Smooth muscle cell (in vitro differentiated cells): ENCODE measurements at regions not wholly inside any gene's neighbourhood (a gene's known extent, or its start where the extent isn't known, plus 50 kb on each side); places are given as distances from the start of the nearest gene placed in this dataset.

ENCODE experiments used
- DNase-seq: peaks from one replicate; lab custom pipeline; 2025; ENCODE audit not compliant: unreplicated experiment; lab: John Stamatoyannopoulos, UW
- H2AFZ ChIP-seq: fragments of 200-600 bp; sonication (generic); 2 replicates; pipeline ENCODE4 v1.6.0; 2016; ENCODE audit warnings: antibody characterized with exemption, low read depth, mild to moderate bottlenecking
- H3F3A ChIP-seq: fragments of 200-600 bp; sonication (generic); 2 replicates; pipeline ENCODE4 v1.6.0; 2017; ENCODE audit warnings: antibody characterized with exemption, low read depth
- H3K27ac ChIP-seq: fragments of 200-600 bp; sonication (generic); 2 replicates; pipeline ENCODE4 v1.5.1; 2016; ENCODE audit warnings: low read depth, mild to moderate bottlenecking
- H3K27me3 ChIP-seq: fragments of 200-600 bp; sonication (generic); 2 replicates; pipeline ENCODE4 v1.6.1; 2016; ENCODE audit warnings: low read depth, mild to moderate bottlenecking
- H3K36me3 ChIP-seq: fragments of 200-600 bp; sonication (generic); 2 replicates; pipeline ENCODE4 v1.5.1; 2016; ENCODE audit warnings: low read depth
- H3K4me1 ChIP-seq: fragments of 200-600 bp; sonication (generic); 2 replicates; pipeline ENCODE4 v1.5.1; 2016; ENCODE audit warnings: low read depth
- H3K4me2 ChIP-seq: fragments of 200-600 bp; sonication (generic); 2 replicates; pipeline ENCODE4 v1.6.0; 2016; ENCODE audit warnings: mild to moderate bottlenecking
- H3K4me3 ChIP-seq: fragments of 200-600 bp; sonication (generic); 2 replicates; pipeline ENCODE4 v1.5.1; 2016; ENCODE audit warnings: mild to moderate bottlenecking
- H3K79me2 ChIP-seq: fragments of 200-600 bp; sonication (generic); 2 replicates; pipeline ENCODE4 v1.6.0; 2016; ENCODE audit warnings: low read depth, mild to moderate bottlenecking
- H3K9ac ChIP-seq: fragments of 200-600 bp; sonication (generic); 2 replicates; pipeline ENCODE4 v1.6.0; 2016; ENCODE audit warnings: low read depth
- H3K9me3 ChIP-seq: fragments of 200-600 bp; sonication (generic); replicated peaks from 2 replicates; pipeline ENCODE4 v1.5.1; 2016; ENCODE audit warnings: low read depth
- H4K20me1 ChIP-seq: fragments of 200-600 bp; sonication (generic); 2 replicates; pipeline ENCODE4 v1.6.0; 2016; ENCODE audit warnings: low read depth
- CTCF ChIP-seq: fragments of 200-600 bp; sonication (generic); IDR thresholded peaks from 2 replicates; pipeline ENCODE4 v1.5.1; 2017; ENCODE audit warnings: borderline replicate concordance, mild to moderate bottlenecking, antibody characterized with exemption; ENCODE audit not compliant: insufficient read depth, poor library complexity, severe bottlenecking
- WGBS: methylation state at CpG from one replicate; pipeline ENCODE4 v1.1.7; 2016; ENCODE audit warnings: low lambda C conversion rate; 5-methylcytosine and 5-hydroxymethylcytosine counted together

- Histone ChIP-seq H3K79me2 (no peaks in the 10 kb centered on the region), H3K27ac (no peak overlapping the region), H3K9me3 (no peaks in the 10 kb centered on the region), H3K4me3 (no peak overlapping the region), H3K9ac (no peak overlapping the region), H3K4me2 (no peak overlapping the region), H3K27me3 (no peaks in the 10 kb centered on the region), H2AFZ (no peak overlapping the region), H4K20me1 (no peaks in the 10 kb centered on the region), H3F3A (no peaks in the 10 kb centered on the region), H3K4me1 (no peaks in the 10 kb centered on the region), H3K36me3 (no peaks in the 10 kb centered on the region)
- TF ChIP-seq CTCF, result no peak
- 92% methylated on average over 1 of the region's 1 CpG for WGBS
- DNase-seq, result no peak
These were observed 1452.3 kb downstream of the NCAM2 start for GRCh38 chr21:22450507-22450906.

DNA sequence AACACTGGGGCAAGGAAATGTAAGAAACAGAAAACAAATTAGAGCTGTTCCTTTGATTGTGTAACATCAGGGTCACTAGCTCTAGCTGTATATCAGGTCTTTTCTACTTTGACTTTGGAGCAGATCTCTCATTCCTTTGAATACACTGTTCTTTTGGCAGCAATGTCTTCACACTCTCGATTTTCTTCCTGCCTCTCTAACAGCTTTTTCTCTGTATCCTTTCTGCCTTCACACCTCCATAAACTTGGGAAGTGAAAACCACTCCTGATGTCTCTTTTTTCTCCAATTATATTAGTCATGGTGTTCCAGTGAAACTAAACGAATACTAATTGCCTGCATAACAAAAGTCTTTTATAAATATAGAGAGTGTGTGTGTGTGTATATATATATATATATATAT lies 1458.0 kb downstream of the NCAM2 start:
- Histone ChIP-seq H3K4me1 (no peaks in the 10 kb centered on the region), H3K27ac (no peak overlapping the region), H4K20me1 (no peaks in the 10 kb centered on the region), H3K9ac (no peak overlapping the region), H3K4me3 (no peak overlapping the region), H3F3A (no peaks in the 10 kb centered on the region), H3K79me2 (no peaks in the 10 kb centered on the region), H3K4me2 (no peak overlapping the region), H3K9me3 (no peaks in the 10 kb centered on the region), H3K27me3 (no peaks in the 10 kb centered on the region), H3K36me3 (no peaks in the 10 kb centered on the region), H2AFZ (no peak overlapping the region)
- DNase-seq, result no peak
- no peak for TF ChIP-seq CTCF
- 69% methylated on average over 2 of the region's 2 CpGs for WGBS

GRCh38 chr21:22468893-22469292 lies 1470.7 kb downstream of the NCAM2 start:
- TF ChIP-seq CTCF, result no peak
- 88% methylated on average over 1 of the region's 1 CpG for WGBS

GRCh38 chr21:22474403-22474802 lies 1476.2 kb downstream of the NCAM2 start:
- Histone ChIP-seq H3K9me3 (no peaks in the 10 kb centered on the region), H3K4me1 (no peaks in the 10 kb centered on the region), H3K27ac (no peak overlapping the region), H4K20me1 (no peaks in the 10 kb centered on the region), H3K27me3 (no peaks in the 10 kb centered on the region), H3K4me3 (no peak overlapping the region), H2AFZ (no peak overlapping the region), H3K9ac (no peak overlapping the region), H3K4me2 (no peak overlapping the region), H3K36me3 (no peaks in the 10 kb centered on the region), H3F3A (no peaks in the 10 kb centered on the region), H3K79me2 (no peaks in the 10 kb centered on the region)
- no peak for DNase-seq
- no peak for TF ChIP-seq CTCF
- WGBS, result 76% methylated on average over 1 of the region's 1 CpG

More at GRCh38 chr21:22468893-22469292, 1470.7 kb downstream of the NCAM2 start:
- Histone ChIP-seq H3K9ac (no peak overlapping the region), H3F3A (no peaks in the 10 kb centered on the region), H2AFZ (no peak overlapping the region), H3K4me3 (no peak overlapping the region), H3K9me3 (no peaks in the 10 kb centered on the region), H3K4me1 (no peaks in the 10 kb centered on the region), H4K20me1 (no peaks in the 10 kb centered on the region), H3K4me2 (no peak overlapping the region), H3K79me2 (no peaks in the 10 kb centered on the region), H3K27ac (no peak overlapping the region), H3K27me3 (no peaks in the 10 kb centered on the region), H3K36me3 (no peaks in the 10 kb centered on the region)
- no peak for DNase-seq
